H1 (cell line): ENCODE measurements at regions not wholly inside any gene's neighbourhood (a gene's known extent, or its start where the extent isn't known, plus 50 kb on each side); places are given as distances from the start of the nearest gene placed in this dataset.

Experiments
- CTCF ChIA-PET: fragments of 300-600 bp; sonication (Branson Sonifier 250); formaldehyde crosslinking; loops from one replicate; lab custom pipeline; 2021; ENCODE audit not compliant: partially characterized antibody; lab: Charles Lee
- POLR2A ChIA-PET: fragments of 300-600 bp; sonication (Branson Sonifier 250); formaldehyde crosslinking; loops from one replicate; lab custom pipeline; 2021; ENCODE audit warnings: inconsistent platforms; ENCODE audit not compliant: partially characterized antibody; lab: Charles Lee
- DNase-seq, 2 experiments: peaks; one replicate each; pipeline versions ENCODE4 v3.0.0 to v3.0.0-alpha.2; 2010 to 2022; ENCODE audit warnings: low spot score in 2 of 2, low read depth in 1 of 2, mixed read lengths in 1 of 2
- FAIRE-seq: peaks from 2 replicates; lab custom pipeline; 2011; peaks lifted over from hg19 to GRCh38; lab: Jason Lieb, UNC
- H2AFZ ChIP-seq: 2 replicates; pipeline ENCODE4 v1.8.1; 2012; ENCODE audit warnings: low read length, inconsistent platforms
- H2AK5ac ChIP-seq: 2 replicates; pipeline ENCODE4 v1.6.1; 2013; ENCODE audit warnings: low read depth, low read length
- H2BK120ac ChIP-seq: replicated peaks from 2 replicates; pipeline ENCODE3; 2013; ENCODE audit warnings: low read depth, low read length, inconsistent platforms
- H2BK12ac ChIP-seq: 2 replicates; pipeline ENCODE4 v1.6.1; 2013; ENCODE audit warnings: low read depth, low read length
- H2BK15ac ChIP-seq: 2 replicates; pipeline ENCODE4 v1.6.1; 2013; ENCODE audit warnings: low read length
- H2BK20ac ChIP-seq: 2 replicates; pipeline ENCODE4 v1.6.1; 2013; ENCODE audit warnings: low read length
- H2BK5ac ChIP-seq: 2 replicates; pipeline ENCODE4 v1.6.1; 2013; ENCODE audit warnings: low read depth, low read length
- H3K14ac ChIP-seq: 2 replicates; pipeline ENCODE4 v1.6.1; 2013; ENCODE audit warnings: inconsistent platforms; ENCODE audit not compliant: insufficient read length
- H3K18ac ChIP-seq: 2 replicates; pipeline ENCODE4 v1.6.1; 2013; ENCODE audit warnings: low read length; ENCODE audit errors: extremely low read depth
- H3K23ac ChIP-seq: 2 replicates; pipeline ENCODE4 v1.6.1; 2013; ENCODE audit warnings: inconsistent platforms; ENCODE audit not compliant: insufficient read length
- H3K23me2 ChIP-seq: 2 replicates; pipeline ENCODE4 v1.6.1; 2013; ENCODE audit warnings: low read depth, low read length
- H3K27ac ChIP-seq: 2 replicates; pipeline ENCODE4 v1.6.1; 2011; ENCODE audit warnings: low read depth, low read length, inconsistent platforms
- H3K27me3 ChIP-seq, 4 experiments: replicated peaks in 1 of 4; 1 replicate in 1 of 4; 2 replicates in 3 of 4; pipeline versions ENCODE4 v1.6.1 to v1.8.1; 2011 to 2013; ENCODE audit warnings: low read length in 3 of 4, mild to moderate bottlenecking in 3 of 4, inconsistent platforms in 2 of 4, mixed read lengths in 2 of 4, moderate library complexity in 1 of 4; ENCODE audit not compliant: control insufficient read depth in 3 of 4, insufficient read depth in 3 of 4; ENCODE audit errors: extremely low read depth in 1 of 4
- H3K36me3 ChIP-seq, 4 experiments: 2 replicates each; pipeline versions ENCODE4 v1.6.1 to v1.8.1; 2011 to 2013; ENCODE audit warnings: mild to moderate bottlenecking in 4 of 4, low read length in 3 of 4, moderate library complexity in 2 of 4, control low read depth in 1 of 4, inconsistent platforms in 1 of 4; ENCODE audit not compliant: insufficient read depth in 4 of 4, control insufficient read depth in 2 of 4
- H3K4ac ChIP-seq: replicated peaks from 2 replicates; pipeline ENCODE3; 2013; ENCODE audit warnings: low read length, low read depth, mixed read lengths, inconsistent platforms; ENCODE audit not compliant: insufficient read length
- H3K4me1 ChIP-seq, 4 experiments: replicated peaks in 1 of 4; 1 replicate in 1 of 4; 2 replicates in 3 of 4; pipeline versions ENCODE4 v1.6.1 to v1.8.1; 2011 to 2013; ENCODE audit warnings: low read length in 3 of 4, inconsistent platforms in 2 of 4, mixed read lengths in 1 of 4; ENCODE audit not compliant: insufficient read depth in 4 of 4, control insufficient read depth in 3 of 4
- H3K4me2 ChIP-seq, 2 experiments: 2 replicates each; pipeline versions ENCODE4 v1.6.1 to v1.8.1; 2011 to 2013; ENCODE audit warnings: low read depth in 2 of 2, low read length in 2 of 2, control low read depth in 1 of 2, inconsistent platforms in 1 of 2, mild to moderate bottlenecking in 1 of 2; ENCODE audit not compliant: insufficient read depth in 1 of 2
- H3K4me3 ChIP-seq, 4 experiments: fragments of 200-600, 300-600 bp in 1 of 4; sonication (generic), shearing (Covaris generic), sonication (Bioruptor Twin) in 1 of 4; 2 replicates each; pipeline versions ENCODE4 v1.5.1 to v1.8.1; 2011 to 2016; ENCODE audit warnings: low read length in 4 of 4, low read depth in 3 of 4, control low read depth in 2 of 4, inconsistent platforms in 2 of 4, mild to moderate bottlenecking in 2 of 4, mixed read lengths in 1 of 4, moderate library complexity in 1 of 4; ENCODE audit not compliant: insufficient read depth in 2 of 4; ENCODE audit errors: extremely low read depth in 1 of 4
- H3K56ac ChIP-seq: replicated peaks from 2 replicates; pipeline ENCODE3; 2013; ENCODE audit warnings: low read depth, mild to moderate bottlenecking, mixed read lengths, low read length, inconsistent platforms; ENCODE audit not compliant: insufficient read length
- H3K79me1 ChIP-seq: 2 replicates; pipeline ENCODE4 v1.6.1; 2013; ENCODE audit warnings: low read depth, low read length, control low read depth
- H3K79me2 ChIP-seq, 2 experiments: 2 replicates each; pipeline versions ENCODE4 v1.6.1 to v1.8.1; 2012 to 2013; ENCODE audit warnings: low read length in 2 of 2, mild to moderate bottlenecking in 2 of 2, inconsistent platforms in 1 of 2; ENCODE audit not compliant: insufficient read depth in 2 of 2, control insufficient read depth in 1 of 2
- H3K9ac ChIP-seq, 4 experiments: replicated peaks in 1 of 4; 1 replicate in 1 of 4; 2 replicates in 3 of 4; pipeline versions ENCODE4 v1.6.1 to v1.8.1; 2011 to 2013; ENCODE audit warnings: low read depth in 3 of 4, low read length in 3 of 4, control low read depth in 2 of 4, mild to moderate bottlenecking in 2 of 4, moderate library complexity in 2 of 4, inconsistent platforms in 1 of 4; ENCODE audit errors: extremely low read depth in 1 of 4
- H3K9me3 ChIP-seq, 2 experiments: 2 replicates each; pipeline versions ENCODE4 v1.6.1 to v1.8.1; 2012 to 2013; ENCODE audit warnings: mild to moderate bottlenecking in 2 of 2, moderate library complexity in 2 of 2, control low read depth in 1 of 2, inconsistent platforms in 1 of 2, low read depth in 1 of 2, low read length in 1 of 2, mixed read lengths in 1 of 2; ENCODE audit not compliant: insufficient read depth in 2 of 2
- H4K20me1 ChIP-seq, 2 experiments: replicated peaks in 1 of 2; 2 replicates each; pipeline versions ENCODE3 to v1.8.1; 2011 to 2013; ENCODE audit warnings: inconsistent platforms in 2 of 2, low read length in 2 of 2, mild to moderate bottlenecking in 1 of 2; ENCODE audit not compliant: insufficient read depth in 2 of 2, control insufficient read depth in 1 of 2
- H4K5ac ChIP-seq: 2 replicates; pipeline ENCODE4 v1.6.1; 2013; ENCODE audit warnings: low read length, low read depth, mixed read lengths, inconsistent platforms; ENCODE audit not compliant: insufficient read length
- H4K8ac ChIP-seq: 2 replicates; pipeline ENCODE4 v1.8.0; 2013; ENCODE audit warnings: mild to moderate bottlenecking, moderate library complexity, low read length, inconsistent platforms; ENCODE audit not compliant: insufficient read depth; ENCODE audit errors: extremely low read depth
- H4K91ac ChIP-seq: replicated peaks from 2 replicates; pipeline ENCODE3; 2013; ENCODE audit warnings: low read length, mixed read lengths, inconsistent platforms; ENCODE audit not compliant: insufficient read length
- ATF3 ChIP-seq: IDR thresholded peaks from 2 replicates; pipeline ENCODE4 v1.6.1; 2011; ENCODE audit warnings: low read depth, mild to moderate bottlenecking, low read length; ENCODE audit not compliant: insufficient read depth
- BACH1 ChIP-seq: IDR thresholded peaks from 2 replicates; pipeline ENCODE4 v1.6.1; 2012; ENCODE audit warnings: low read length, improper control_type of control experiment
- CBX5 ChIP-seq: fragments of 300-800, 300-1000 bp; sonication (generic); IDR thresholded peaks from 2 replicates; pipeline ENCODE4 v1.7.1; 2016; ENCODE audit warnings: antibody characterized with exemption, low read length, low read depth
- CHD1 ChIP-seq: IDR thresholded peaks from 2 replicates; pipeline ENCODE4 v1.6.1; 2012; ENCODE audit warnings: low read depth, low read length, improper control_type of control experiment
- CTCF ChIP-seq, 3 experiments: IDR thresholded peaks; 1 replicate in 2 of 3; 2 replicates in 1 of 3; pipeline versions ENCODE4 v1.5.1 to v1.6.1; 2011; ENCODE audit warnings: low read length in 3 of 3, mild to moderate bottlenecking in 3 of 3, inconsistent platforms in 2 of 3, low read depth in 1 of 3, moderate library complexity in 1 of 3; ENCODE audit not compliant: insufficient read depth in 1 of 3; ENCODE audit errors: control extremely low read depth in 1 of 3
- EZH2 ChIP-seq: fragments of 200-600 bp; sonication (generic); IDR thresholded peaks from 2 replicates; pipeline ENCODE4 v1.7.1; 2012; ENCODE audit warnings: low read depth, mild to moderate bottlenecking, moderate library complexity, low read length, inconsistent platforms; ENCODE audit not compliant: severe bottlenecking
- KDM4A ChIP-seq: IDR thresholded peaks from one replicate; pipeline ENCODE4 v1.7.1; 2012; ENCODE audit warnings: low read depth, mild to moderate bottlenecking, moderate library complexity, low read length, inconsistent platforms; ENCODE audit not compliant: severe bottlenecking
- PHF8 ChIP-seq: fragments of 200-600 bp; sonication (generic); conservative IDR thresholded peaks from 2 replicates; pipeline ENCODE4 v1.7.1; 2012; ENCODE audit warnings: low read depth, mild to moderate bottlenecking, inconsistent platforms, low read length, moderate library complexity
- RAD21 ChIP-seq, 2 experiments: IDR thresholded peaks in 1 of 2; conservative IDR thresholded peaks in 1 of 2; 2 replicates each; pipeline ENCODE4 v1.6.1; 2011; ENCODE audit warnings: low read depth in 2 of 2, low read length in 2 of 2, improper control_type of control experiment in 1 of 2, inconsistent platforms in 1 of 2, mild to moderate bottlenecking in 1 of 2, moderate library complexity in 1 of 2
- SP2 ChIP-seq: IDR thresholded peaks from 2 replicates; pipeline ENCODE4 v1.6.1; 2012; ENCODE audit warnings: mild to moderate bottlenecking, low read length, inconsistent platforms
- SUZ12 ChIP-seq: fragments of 200-600 bp; sonication (generic); IDR thresholded peaks from 2 replicates; pipeline ENCODE4 v1.6.1; 2012; ENCODE audit warnings: mild to moderate bottlenecking, inconsistent platforms, low read length, moderate library complexity, mixed read lengths
- TBP ChIP-seq: IDR thresholded peaks from 2 replicates; pipeline ENCODE4 v1.6.1; 2011; ENCODE audit warnings: low read depth, low read length, improper control_type of control experiment
- WGBS, 2 experiments: shearing (Covaris generic) in 1 of 2; methylation state at CpG; one replicate each; pipeline versions ENCODE4 v1.1.6 to v1.1.7; 2013 to 2015; ENCODE audit warnings: low lambda C conversion rate in 2 of 2, mixed read lengths in 2 of 2, inconsistent platforms in 1 of 2, low coverage in 1 of 2, missing lambda C conversion rate in 1 of 2; ENCODE audit not compliant: insufficient replicate concordance in 2 of 2, insufficient coverage in 1 of 2, insufficient read length in 1 of 2; ENCODE audit errors: extremely low coverage in 1 of 2, missing lambda C conversion rate in 1 of 2; 5-methylcytosine and 5-hydroxymethylcytosine counted together

GRCh38 chr12:78361683-78362082 is 502.9 kb upstream of the SYT1 start:
- H3K27me3 ChIP-seq: no peaks in the 10 kb centered on the region
- no peak overlapping the region for H3K27ac ChIP-seq
- H3K56ac ChIP-seq: no peak overlapping the region
- H3K36me3 ChIP-seq: no peaks in the 10 kb centered on the region
- WGBS, 2 experiments: 81% methylated on average over 4 of the region's 4 CpGs; no CpG with 5 or more reads in 1 of the 2 experiments
- no peak overlapping the region for H3K4me3 ChIP-seq
- no peak overlapping the region for H3K4me2 ChIP-seq
- H4K91ac ChIP-seq: no peak overlapping the region
- CTCF ChIA-PET: no interaction called here
- no peaks in the 10 kb centered on the region; a peak in 1 of 4 replicates for H3K9me3 ChIP-seq
- H3K9ac ChIP-seq: no peak overlapping the region
- no peak overlapping the region for H2BK15ac ChIP-seq
- H3K23ac ChIP-seq: no peak overlapping the region
- no peaks in the 10 kb centered on the region for H3K79me1 ChIP-seq
- FAIRE-seq (no peak), DNase-seq (no peak)
- H3K23me2 ChIP-seq: no peaks in the 10 kb centered on the region
- no peak overlapping the region for H2BK12ac ChIP-seq
- no peak overlapping the region for H2BK120ac ChIP-seq
- H3K4ac ChIP-seq: no peak overlapping the region
- no peak overlapping the region for H2AFZ ChIP-seq
- no peak overlapping the region for H2BK5ac ChIP-seq
- no peak overlapping the region for H4K8ac ChIP-seq
- POLR2A ChIA-PET: no interaction called here
- no peak overlapping the region for H2AK5ac ChIP-seq
- H3K18ac ChIP-seq: no peak overlapping the region
- no peaks in the 10 kb centered on the region for H4K20me1 ChIP-seq
- no peaks in the 10 kb centered on the region for H3K4me1 ChIP-seq
- H3K14ac ChIP-seq: no peak overlapping the region
- no peak overlapping the region for H2BK20ac ChIP-seq
- H3K79me2 ChIP-seq: no peaks in the 10 kb centered on the region
- no peak overlapping the region for H4K5ac ChIP-seq
- TF ChIP-seq CTCF (IDR thresholded peaks at IDR 0.05; ENCODE audit: control extremely low read depth in 1 of 3, insufficient read depth in 1 of 3, low read depth in 1 of 3, low read length in 3 of 3) (no peak), CBX5 (no peak), SUZ12 (no peak), SP2 (no peak), CHD1 (no peak), ATF3 (no peak), KDM4A (no peak), EZH2 (no peak), BACH1 (no peak), PHF8 (no peak), TBP (no peak), RAD21 (IDR thresholded peaks at IDR 0.05 in 1 of 2, conservative IDR thresholded peaks at IDR 0.05 in 1 of 2; ENCODE audit: low read depth in 2 of 2, low read length in 2 of 2) (no peak)
